GM10266 (cell line): ENCODE measurements at regions not wholly inside any gene's neighbourhood (a gene's known extent, or its start where the extent isn't known, plus 50 kb on each side); places are given as distances from the start of the nearest gene placed in this dataset.

Experiments used
- DNase-seq: peaks from one replicate; pipeline ENCODE4 v3.0.0; 2012; ENCODE audit errors: extremely low spot score
- TF ChIP-seq, protein P1 (sequence below): IDR thresholded peaks from 2 replicates; pipeline ENCODE4 v1.5.1; 2012; ENCODE audit warnings: mild to moderate bottlenecking, low read depth; ENCODE audit not compliant: control insufficient read depth, insufficient read depth; ENCODE audit errors: missing control alignments

DNA sequence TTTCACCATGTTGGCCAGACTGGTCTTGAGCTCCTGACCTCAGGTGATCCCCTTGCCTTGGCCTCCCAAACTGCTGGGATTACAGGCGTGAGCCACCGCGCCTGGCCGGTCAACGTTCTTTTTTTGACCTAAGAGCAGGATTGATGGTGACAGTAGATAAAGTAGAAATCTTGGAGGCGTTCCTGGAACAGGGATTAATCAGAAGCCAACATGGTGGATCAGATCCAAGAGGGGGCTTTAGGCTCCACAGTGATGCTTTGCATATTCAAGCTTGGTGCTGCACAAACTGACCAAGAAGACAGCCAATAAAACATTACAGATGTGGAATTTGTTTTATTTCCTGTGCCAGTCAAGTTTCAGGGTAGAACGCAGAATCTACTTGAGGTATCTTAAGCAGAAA, 271.2 kb downstream of the FGF9 start:
- TF ChIP-seq, protein P1, sequence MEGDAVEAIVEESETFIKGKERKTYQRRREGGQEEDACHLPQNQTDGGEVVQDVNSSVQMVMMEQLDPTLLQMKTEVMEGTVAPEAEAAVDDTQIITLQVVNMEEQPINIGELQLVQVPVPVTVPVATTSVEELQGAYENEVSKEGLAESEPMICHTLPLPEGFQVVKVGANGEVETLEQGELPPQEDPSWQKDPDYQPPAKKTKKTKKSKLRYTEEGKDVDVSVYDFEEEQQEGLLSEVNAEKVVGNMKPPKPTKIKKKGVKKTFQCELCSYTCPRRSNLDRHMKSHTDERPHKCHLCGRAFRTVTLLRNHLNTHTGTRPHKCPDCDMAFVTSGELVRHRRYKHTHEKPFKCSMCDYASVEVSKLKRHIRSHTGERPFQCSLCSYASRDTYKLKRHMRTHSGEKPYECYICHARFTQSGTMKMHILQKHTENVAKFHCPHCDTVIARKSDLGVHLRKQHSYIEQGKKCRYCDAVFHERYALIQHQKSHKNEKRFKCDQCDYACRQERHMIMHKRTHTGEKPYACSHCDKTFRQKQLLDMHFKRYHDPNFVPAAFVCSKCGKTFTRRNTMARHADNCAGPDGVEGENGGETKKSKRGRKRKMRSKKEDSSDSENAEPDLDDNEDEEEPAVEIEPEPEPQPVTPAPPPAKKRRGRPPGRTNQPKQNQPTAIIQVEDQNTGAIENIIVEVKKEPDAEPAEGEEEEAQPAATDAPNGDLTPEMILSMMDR, result no peak
- no peak for DNase-seq

DNA sequence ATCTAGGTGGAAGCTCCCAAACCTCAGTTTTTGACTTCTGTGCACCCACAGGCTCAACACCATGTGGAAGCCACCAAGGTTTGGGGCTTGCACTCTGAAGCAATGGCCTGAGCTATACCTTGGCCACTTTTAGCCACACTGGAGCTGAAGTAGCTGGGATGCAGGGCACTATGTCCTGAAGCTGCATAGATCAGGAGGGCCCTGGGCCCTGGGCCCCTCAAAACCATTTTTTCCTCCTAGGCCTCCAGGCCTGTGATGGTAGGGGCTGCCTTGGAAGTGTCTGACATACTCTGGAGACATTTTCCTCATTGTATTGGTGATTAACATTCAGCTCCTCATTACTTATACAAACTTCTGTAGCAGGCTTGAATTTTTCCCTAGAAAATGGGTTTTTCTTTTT, 273.7 kb downstream of the FGF9 start:
- TF ChIP-seq, protein P1, result no peak
- no peak for DNase-seq

GRCh38 chr13:21945195-21945594, 274.3 kb downstream of the FGF9 start:
- TF ChIP-seq, protein P1, result no peak
- DNase-seq, result no peak

DNA sequence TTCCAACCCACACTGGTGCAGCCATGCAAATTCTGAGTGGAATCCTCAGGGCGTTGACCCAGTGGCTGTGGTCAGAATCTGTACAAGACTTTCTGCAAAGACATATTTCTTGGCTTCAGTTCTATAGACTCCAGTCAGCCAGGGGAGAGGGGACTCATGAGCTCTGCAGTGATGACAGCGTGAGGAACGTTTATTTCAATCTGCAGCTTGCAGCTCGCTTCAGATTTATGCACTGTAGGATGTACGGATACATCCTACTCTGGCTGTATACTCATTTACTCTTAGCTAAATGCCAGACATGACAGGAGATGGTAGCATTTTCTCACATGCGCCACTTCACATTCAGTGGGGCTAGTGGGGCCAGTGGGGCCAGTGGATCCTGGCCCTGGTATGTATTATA, 276.1 kb downstream of the FGF9 start:
- TF ChIP-seq, protein P1, result no peak

GRCh38 chr13:21948769-21949474, 278.0 kb downstream of the FGF9 start:
- TF ChIP-seq, protein P1, result no peak
- no peak for DNase-seq

More for the DNA sequence above, 276.1 kb downstream of the FGF9 start:
- no peak for DNase-seq

- DNase-seq, result no peak
Observed at GRCh38 chr13:21949818-21950429, 279.1 kb downstream of the FGF9 start.

More at GRCh38 chr13:21949818-21950429, 279.1 kb downstream of the FGF9 start:
- TF ChIP-seq, protein P1, result no peak
